ENCODE measurements at regions not wholly inside any gene's neighbourhood (a gene's known extent, or its start where the extent isn't known, plus 50 kb on each side); places are given as distances from the start of the nearest gene placed in this dataset.

- H3K9ac ChIP-seq (ENCODE audit: low read length), result no peak overlapping the region
- H3K9me2 ChIP-seq (ENCODE audit: low read depth, low read length), result no peaks in the 10 kb centered on the region
- no peaks in the 10 kb centered on the region for H3K9me3 ChIP-seq (ENCODE audit: low read length)
- H3K79me2 ChIP-seq (ENCODE audit: insufficient read depth, low read length), result no peaks in the 10 kb centered on the region
- no peaks in the 10 kb centered on the region for H3K4me1 ChIP-seq (ENCODE audit: insufficient read depth, low read length, severe bottlenecking)
- no peaks in the 10 kb centered on the region for H4K20me1 ChIP-seq (ENCODE audit: insufficient read depth, low read length)
- no peak overlapping the region for H3K27ac ChIP-seq (ENCODE audit: low read depth, low read length, poor library complexity, severe bottlenecking)
- H2AFZ ChIP-seq (ENCODE audit: low read length), result no peak overlapping the region
- H3K4me2 ChIP-seq (ENCODE audit: low read length), result no peak overlapping the region
- TF ChIP-seq, protein P1, sequence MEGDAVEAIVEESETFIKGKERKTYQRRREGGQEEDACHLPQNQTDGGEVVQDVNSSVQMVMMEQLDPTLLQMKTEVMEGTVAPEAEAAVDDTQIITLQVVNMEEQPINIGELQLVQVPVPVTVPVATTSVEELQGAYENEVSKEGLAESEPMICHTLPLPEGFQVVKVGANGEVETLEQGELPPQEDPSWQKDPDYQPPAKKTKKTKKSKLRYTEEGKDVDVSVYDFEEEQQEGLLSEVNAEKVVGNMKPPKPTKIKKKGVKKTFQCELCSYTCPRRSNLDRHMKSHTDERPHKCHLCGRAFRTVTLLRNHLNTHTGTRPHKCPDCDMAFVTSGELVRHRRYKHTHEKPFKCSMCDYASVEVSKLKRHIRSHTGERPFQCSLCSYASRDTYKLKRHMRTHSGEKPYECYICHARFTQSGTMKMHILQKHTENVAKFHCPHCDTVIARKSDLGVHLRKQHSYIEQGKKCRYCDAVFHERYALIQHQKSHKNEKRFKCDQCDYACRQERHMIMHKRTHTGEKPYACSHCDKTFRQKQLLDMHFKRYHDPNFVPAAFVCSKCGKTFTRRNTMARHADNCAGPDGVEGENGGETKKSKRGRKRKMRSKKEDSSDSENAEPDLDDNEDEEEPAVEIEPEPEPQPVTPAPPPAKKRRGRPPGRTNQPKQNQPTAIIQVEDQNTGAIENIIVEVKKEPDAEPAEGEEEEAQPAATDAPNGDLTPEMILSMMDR (IDR thresholded peaks at IDR 0.05; ENCODE audit: low read length), result no peak
- no peak for TF ChIP-seq EZH2 (IDR thresholded peaks at IDR 0.05; ENCODE audit: borderline replicate concordance, low read length)
- no peak overlapping the region for H3K4me3 ChIP-seq (ENCODE audit: low read depth, low read length, poor library complexity, severe bottlenecking)
- no peaks in the 10 kb centered on the region for H3K27me3 ChIP-seq (ENCODE audit: insufficient read depth, low read length)
- no peaks in the 10 kb centered on the region for H3F3A ChIP-seq (ENCODE audit: insufficient read depth, low read length)
- no peaks in the 10 kb centered on the region for H3K36me3 ChIP-seq (ENCODE audit: insufficient read depth, low read length)
These were observed 546.6 kb downstream of the PCDH18 start for GRCh38 chr4:136985683-136986082.

GRCh38 chr4:136967069-136967468 lies 565.2 kb downstream of the PCDH18 start:
- Histone ChIP-seq H3K79me2 (ENCODE audit: insufficient read depth, low read length) (no peaks in the 10 kb centered on the region), H3K27me3 (ENCODE audit: insufficient read depth, low read length) (no peaks in the 10 kb centered on the region), H3K9me3 (ENCODE audit: low read length) (no peaks in the 10 kb centered on the region), H2AFZ (ENCODE audit: low read length) (no peak overlapping the region), H3K36me3 (ENCODE audit: insufficient read depth, low read length) (no peaks in the 10 kb centered on the region), H3K27ac (ENCODE audit: low read depth, low read length, poor library complexity, severe bottlenecking) (no peak overlapping the region), H4K20me1 (ENCODE audit: insufficient read depth, low read length) (no peaks in the 10 kb centered on the region), H3K4me1 (ENCODE audit: insufficient read depth, low read length, severe bottlenecking) (no peaks in the 10 kb centered on the region), H3K9ac (ENCODE audit: low read length) (no peak overlapping the region), H3K4me2 (ENCODE audit: low read length) (no peak overlapping the region), H3F3A (ENCODE audit: insufficient read depth, low read length) (no peaks in the 10 kb centered on the region), H3K9me2 (ENCODE audit: low read depth, low read length) (no peaks in the 10 kb centered on the region), H3K4me3 (ENCODE audit: low read depth, low read length, poor library complexity, severe bottlenecking) (no peak overlapping the region)
- TF ChIP-seq, protein P1 (IDR thresholded peaks at IDR 0.05; ENCODE audit: low read length), result no peak
- no peak for TF ChIP-seq EZH2 (IDR thresholded peaks at IDR 0.05; ENCODE audit: borderline replicate concordance, low read length)

DNA sequence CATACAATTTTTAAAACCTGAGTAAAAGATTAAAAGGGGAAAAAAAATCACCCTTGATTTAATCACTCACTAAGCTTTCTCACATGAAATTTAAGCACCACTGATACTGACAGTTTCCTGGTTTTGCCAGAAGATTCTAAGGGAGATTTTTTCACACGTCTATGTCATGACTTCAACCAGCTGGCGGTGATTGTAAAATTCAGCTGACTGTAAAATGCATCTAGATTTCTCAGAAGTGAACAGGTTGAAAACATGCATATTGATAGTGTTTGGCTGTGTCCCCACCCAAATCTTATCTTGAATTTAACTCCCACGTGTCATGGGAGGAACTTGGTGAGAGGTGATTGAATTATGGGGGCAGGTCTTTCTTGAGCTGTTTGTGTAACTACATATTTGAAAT lies 566.8 kb downstream of the PCDH18 start:
- TF ChIP-seq, protein P1 (IDR thresholded peaks at IDR 0.05; ENCODE audit: low read length), result no peak
- no peak for TF ChIP-seq EZH2 (IDR thresholded peaks at IDR 0.05; ENCODE audit: borderline replicate concordance, low read length)
- Histone ChIP-seq H3K9me3 (ENCODE audit: low read length) (no peaks in the 10 kb centered on the region), H3K4me3 (ENCODE audit: low read depth, low read length, poor library complexity, severe bottlenecking) (no peak overlapping the region), H3K27ac (ENCODE audit: low read depth, low read length, poor library complexity, severe bottlenecking) (no peak overlapping the region), H3K4me1 (ENCODE audit: insufficient read depth, low read length, severe bottlenecking) (no peaks in the 10 kb centered on the region), H3K36me3 (ENCODE audit: insufficient read depth, low read length) (no peaks in the 10 kb centered on the region), H3K79me2 (ENCODE audit: insufficient read depth, low read length) (no peaks in the 10 kb centered on the region), H3K27me3 (ENCODE audit: insufficient read depth, low read length) (no peaks in the 10 kb centered on the region), H2AFZ (ENCODE audit: low read length) (no peak overlapping the region), H3K9ac (ENCODE audit: low read length) (no peak overlapping the region), H3K9me2 (ENCODE audit: low read depth, low read length) (no peaks in the 10 kb centered on the region), H3K4me2 (ENCODE audit: low read length) (no peak overlapping the region), H3F3A (ENCODE audit: insufficient read depth, low read length) (no peaks in the 10 kb centered on the region), H4K20me1 (ENCODE audit: insufficient read depth, low read length) (no peaks in the 10 kb centered on the region)

Measured in OCI-LY1 (cell line).